ENCODE measurements at regions not wholly inside any gene's neighbourhood (a gene's known extent, or its start where the extent isn't known, plus 50 kb on each side); places are given as distances from the start of the nearest gene placed in this dataset.

- no peak for TF ChIP-seq SP1 (IDR thresholded peaks at IDR 0.05; ENCODE audit: low read depth)
- TF ChIP-seq YY1 (IDR thresholded peaks at IDR 0.05; ENCODE audit: extremely low read depth, insufficient replicate concordance, low read depth, low read length) = no peak
- no peak for TF ChIP-seq ZBTB33 (IDR thresholded peaks at IDR 0.05; ENCODE audit: extremely low read depth, insufficient replicate concordance, low read length)
- Histone ChIP-seq H3K4me1 (ENCODE audit: control insufficient read depth in 1 of 2, insufficient read depth in 2 of 2, low read length in 2 of 2) (no peaks in the 10 kb centered on the region), H3K9ac (ENCODE audit: low read length) (no peak overlapping the region), H2AFZ (ENCODE audit: low read depth, low read length, poor library complexity, severe bottlenecking) (no peak overlapping the region), H4K20me1 (ENCODE audit: insufficient read depth) (no peaks in the 10 kb centered on the region), H3K4me3 (replicated peaks in 1 of 2; ENCODE audit: low read depth in 1 of 2, low read length in 2 of 2) (no peak overlapping the region), H3K27me3 (ENCODE audit: insufficient read depth, low read length) (no peaks in the 10 kb centered on the region), H3K27ac (ENCODE audit: low read depth, low read length) (no peak overlapping the region), H3K9me2 (ENCODE audit: insufficient read depth) (no peaks in the 10 kb centered on the region), H3K4me2 (ENCODE audit: low read length) (no peak overlapping the region), H3K9me3 (ENCODE audit: control insufficient read depth in 1 of 2, insufficient read depth in 1 of 2, low read depth in 1 of 2, low read length in 2 of 2) (no peaks in the 10 kb centered on the region), H3K36me3 (ENCODE audit: control insufficient read depth in 1 of 2, insufficient read depth in 2 of 2, low read length in 2 of 2) (no peaks in the 10 kb centered on the region), H3K79me2 (ENCODE audit: insufficient read depth, low read length) (no peaks in the 10 kb centered on the region)
- ChIA-PET POLR2A (no interaction called here), RAD21 (ENCODE audit: low non-redundant PET in 1 of 2, low total read pairs in 2 of 2, uncharacterized antibody in 2 of 2, unreplicated experiment in 2 of 2) (no interaction called here), CTCF (no interaction called here)
- intact Hi-C loops (cut with micrococcal nuclease) = no loop called here
- no peak for ATAC-seq
- DNase-seq (ENCODE audit: low read depth, low spot score) = no peak
- no TSS peak for BruUV-seq (replicated peaks)
Measured at GRCh38 chr5:106730912-106731311, 939.8 kb downstream of the EFNA5 start.

GRCh38 chr5:106730506-106730905, 940.2 kb downstream of the EFNA5 start:
- Histone ChIP-seq H3K27ac (ENCODE audit: low read depth, low read length) (no peak overlapping the region), H3K79me2 (ENCODE audit: insufficient read depth, low read length) (no peaks in the 10 kb centered on the region), H3K4me2 (ENCODE audit: low read length) (no peak overlapping the region), H3K9ac (ENCODE audit: low read length) (no peak overlapping the region), H3K4me1 (ENCODE audit: control insufficient read depth in 1 of 2, insufficient read depth in 2 of 2, low read length in 2 of 2) (no peaks in the 10 kb centered on the region), H3K36me3 (ENCODE audit: control insufficient read depth in 1 of 2, insufficient read depth in 2 of 2, low read length in 2 of 2) (no peaks in the 10 kb centered on the region), H3K9me2 (ENCODE audit: insufficient read depth) (no peaks in the 10 kb centered on the region), H3K9me3 (ENCODE audit: control insufficient read depth in 1 of 2, insufficient read depth in 1 of 2, low read depth in 1 of 2, low read length in 2 of 2) (no peaks in the 10 kb centered on the region), H3K27me3 (ENCODE audit: insufficient read depth, low read length) (no peaks in the 10 kb centered on the region), H2AFZ (ENCODE audit: low read depth, low read length, poor library complexity, severe bottlenecking) (no peak overlapping the region), H4K20me1 (ENCODE audit: insufficient read depth) (no peaks in the 10 kb centered on the region), H3K4me3 (replicated peaks in 1 of 2; ENCODE audit: low read depth in 1 of 2, low read length in 2 of 2) (no peak overlapping the region)
- intact Hi-C loops (cut with micrococcal nuclease) = no loop called here
- BruUV-seq (replicated peaks) = no TSS peak
- ChIA-PET CTCF (no interaction called here), RAD21 (ENCODE audit: low non-redundant PET in 1 of 2, low total read pairs in 2 of 2, uncharacterized antibody in 2 of 2, unreplicated experiment in 2 of 2) (no interaction called here), POLR2A (no interaction called here)
- TF ChIP-seq ELF1 (IDR thresholded peaks at IDR 0.05; ENCODE audit: borderline replicate concordance, low read depth) (no peak), TCF7L2 (IDR thresholded peaks at IDR 0.05; ENCODE audit: borderline replicate concordance, extremely low read depth, insufficient read depth, insufficient read length) (no peak), POLR2AphosphoS5 (IDR thresholded peaks at IDR 0.05; ENCODE audit: low read depth, low read length) (no peak)
- DNase-seq (ENCODE audit: low read depth, low spot score) (no peak), ATAC-seq (no peak)

Data from HCT116 (cell line).